GM12878 (cell line): ENCODE measurements at regions not wholly inside any gene's neighbourhood (a gene's known extent, or its start where the extent isn't known, plus 50 kb on each side); places are given as distances from the start of the nearest gene placed in this dataset.

Source experiments
- ATAC-seq: fragments of 200-7000 bp; cut with Tn5 transposase; 3 replicates; pipeline ENCODE4 v1.9.1; 2020; ENCODE audit warnings: mild to moderate bottlenecking, moderate library complexity
- BruUV-seq: library from RNA; stranded (reverse); fragments of 400-500 nt; replicated peaks from 2 replicates; lab custom pipeline; 2021; lab: Mats Ljungman, UMichigan
- CTCF ChIA-PET: fragments of 300-600 bp; sonication (Branson Sonifier 250); formaldehyde crosslinking; extraction: SDS; loops from one replicate; lab custom pipeline; 2021; ENCODE audit warnings: inconsistent platforms; lab: Yijun Ruan, JAX
- POLR2A ChIA-PET: fragments of 350-600 bp; formaldehyde crosslinking; extraction: SDS; loops from one replicate; lab custom pipeline; 2021; ENCODE audit warnings: inconsistent platforms; lab: Charles Lee
- RAD21 ChIA-PET: fragments of 300-600 bp; sonication (Branson Sonifier 250); formaldehyde crosslinking; loops from one replicate; lab custom pipeline; 2023; ENCODE audit warnings: antibody characterized with exemption; ENCODE audit not compliant: unreplicated experiment; lab: Charles Lee
- SMC1A ChIA-PET: fragments of 300-600 bp; sonication (Branson Sonifier 250); formaldehyde crosslinking; loops from one replicate; lab custom pipeline; 2023; ENCODE audit not compliant: unreplicated experiment, uncharacterized antibody; lab: Charles Lee
- DNase-seq: peaks from one replicate; pipeline ENCODE4 v3.0.0-alpha.2; 2011; ENCODE audit warnings: low read depth, low spot score
- FAIRE-seq: peaks from 3 replicates; lab custom pipeline; 2011; peaks lifted over from hg19 to GRCh38; lab: Jason Lieb, UNC
- H2AFZ ChIP-seq: 2 replicates; pipeline ENCODE4 v1.6.0; 2011; ENCODE audit warnings: low read depth, low read length, control low read depth; ENCODE audit not compliant: control insufficient read depth
- H3K27ac ChIP-seq: 2 replicates; pipeline ENCODE4 v1.5.1; 2011; ENCODE audit warnings: control low read depth; ENCODE audit not compliant: control insufficient read depth, insufficient read depth
- H3K27me3 ChIP-seq, 2 experiments: replicated peaks in 1 of 2; 2 replicates each; pipeline versions ENCODE4 v1.6.0 to v1.6.1; 2011; ENCODE audit warnings: low read length in 1 of 2; ENCODE audit not compliant: control insufficient read depth in 2 of 2, insufficient read depth in 2 of 2
- H3K36me3 ChIP-seq, 2 experiments: 2 replicates each; pipeline ENCODE4 v1.5.1; 2011; ENCODE audit warnings: low read length in 1 of 2; ENCODE audit not compliant: control insufficient read depth in 2 of 2, insufficient read depth in 2 of 2
- H3K4me1 ChIP-seq: 2 replicates; pipeline ENCODE4 v1.6.1; 2011; ENCODE audit warnings: mild to moderate bottlenecking, low read length, moderate library complexity, mixed read lengths; ENCODE audit not compliant: control insufficient read depth, insufficient read depth
- H3K4me2 ChIP-seq: 2 replicates; pipeline ENCODE4 v1.6.0; 2011; ENCODE audit warnings: control low read depth; ENCODE audit not compliant: control insufficient read depth, insufficient read depth
- H3K4me3 ChIP-seq: fragments of 200-600 bp; sonication (generic); 2 replicates; pipeline ENCODE4 v1.5.1; 2016
- H3K79me2 ChIP-seq: 2 replicates; pipeline ENCODE4 v1.6.0; 2011; ENCODE audit warnings: low read length; ENCODE audit not compliant: control insufficient read depth, insufficient read depth
- H3K9ac ChIP-seq: 2 replicates; pipeline ENCODE4 v1.8.0; 2011; ENCODE audit warnings: low read length, control low read depth, mixed read lengths; ENCODE audit not compliant: control insufficient read depth, insufficient read depth
- H3K9me3 ChIP-seq: replicated peaks from 3 replicates; pipeline ENCODE4 v1.5.1; 2011; ENCODE audit warnings: mild to moderate bottlenecking, low read length; ENCODE audit not compliant: control insufficient read depth, insufficient read depth
- H4K20me1 ChIP-seq: 2 replicates; pipeline ENCODE4 v1.6.0; 2011; ENCODE audit not compliant: control insufficient read depth, insufficient read depth
- CHD4 ChIP-seq: fragments of 200-600 bp; sonication (generic); IDR thresholded peaks from 2 replicates; pipeline ENCODE4 v1.6.1; 2016; ENCODE audit warnings: mild to moderate bottlenecking
- EGR1 ChIP-seq, 2 experiments: IDR thresholded peaks; 1 replicate in 1 of 2; 2 replicates in 1 of 2; pipeline ENCODE4 v1.6.1; 2011 to 2012; ENCODE audit warnings: low read depth in 2 of 2, low read length in 2 of 2, borderline replicate concordance in 1 of 2, mild to moderate bottlenecking in 1 of 2, moderate library complexity in 1 of 2
- GATAD2B ChIP-seq: fragments of 450-650 bp; conservative IDR thresholded peaks from 2 replicates; pipeline ENCODE4 v1.6.1; 2017; ENCODE audit warnings: low read depth, mild to moderate bottlenecking, moderate library complexity
- HCFC1 ChIP-seq: fragments of 150-350 bp; IDR thresholded peaks from 2 replicates; pipeline ENCODE4 v1.6.1; 2014; ENCODE audit warnings: low read length
- HDGF ChIP-seq: fragments of 450-650 bp; IDR thresholded peaks from 2 replicates; pipeline ENCODE4 v1.6.1; 2016; ENCODE audit warnings: antibody characterized with exemption
- JUND ChIP-seq: IDR thresholded peaks from 2 replicates; pipeline ENCODE4 v1.6.1; 2012; ENCODE audit warnings: low read depth, mild to moderate bottlenecking, low read length, improper control_type of control experiment, moderate library complexity
- KAT2A ChIP-seq: conservative IDR thresholded peaks from 2 replicates; pipeline ENCODE4 v1.6.1; 2011; ENCODE audit warnings: low read depth, low read length; ENCODE audit not compliant: control insufficient read depth
- MXI1 ChIP-seq: fragments of 150-350 bp; IDR thresholded peaks from 2 replicates; pipeline ENCODE4 v1.6.1; 2011; ENCODE audit warnings: low read depth, mild to moderate bottlenecking, inconsistent platforms, low read length, improper control_type of control experiment
- PAX5 ChIP-seq: IDR thresholded peaks from 2 replicates; pipeline ENCODE4 v1.6.1; 2011; ENCODE audit warnings: low read depth, low read length, borderline replicate concordance
- PAX8 ChIP-seq: fragments of 450-650 bp; IDR thresholded peaks from 2 replicates; pipeline ENCODE4 v1.6.1; 2017; ENCODE audit warnings: mild to moderate bottlenecking, moderate library complexity
- PRDM15 ChIP-seq: fragments of 450-650 bp; formaldehyde crosslinking; IDR thresholded peaks from 2 replicates; pipeline ENCODE4 v1.4.0; 2020; ENCODE audit warnings: mild to moderate bottlenecking, moderate library complexity
- SMC3 ChIP-seq: IDR thresholded peaks from 2 replicates; pipeline ENCODE4 v1.6.1; 2011; ENCODE audit warnings: low read length, improper control_type of control experiment, borderline replicate concordance
- ZBTB33 ChIP-seq: fragments of 450-650 bp; IDR thresholded peaks from 2 replicates; pipeline ENCODE4 v1.6.1; 2017; ENCODE audit warnings: mild to moderate bottlenecking
- ZNF217 ChIP-seq: fragments of 450-650 bp; IDR thresholded peaks from 2 replicates; pipeline ENCODE4 v1.6.1; 2017; ENCODE audit warnings: antibody characterized with exemption, mild to moderate bottlenecking
- ZSCAN29 ChIP-seq: fragments of 450-650 bp; IDR thresholded peaks from 2 replicates; pipeline ENCODE4 v1.6.1; 2017; ENCODE audit warnings: mild to moderate bottlenecking, moderate library complexity
- WGBS: methylation state at CpG from one replicate; pipeline ENCODE4 v1.1.6; 2016; ENCODE audit warnings: low lambda C conversion rate; ENCODE audit not compliant: insufficient replicate concordance, insufficient coverage; ENCODE audit errors: missing lambda C conversion rate; 5-methylcytosine and 5-hydroxymethylcytosine counted together
- in situ Hi-C: fragments of 300-500 bp; cut with MboI; formaldehyde crosslinking; loops from 9 replicates; pipeline ENCODE4 v1.14.3; 2018; ENCODE audit warnings: mixed read lengths
- intact Hi-C: fragments of 100-400 bp; cut with micrococcal nuclease; formaldehyde crosslinking; loops from one replicate; pipeline ENCODE4 v1.14.2; 2022; ENCODE audit not compliant: unreplicated experiment

- ChIA-PET POLR2A (no interaction called here), RAD21 (no interaction called here), SMC1A (no interaction called here), CTCF (no interaction called here)
- BruUV-seq: no TSS peak
- Histone ChIP-seq H3K36me3 (no peaks in the 10 kb centered on the region), H3K27ac (no peak overlapping the region), H4K20me1 (no peaks in the 10 kb centered on the region), H3K79me2 (no peaks in the 10 kb centered on the region), H3K4me2 (no peak overlapping the region), H3K27me3 (no peaks in the 10 kb centered on the region), H3K4me3 (no peak overlapping the region), H3K4me1 (no peaks in the 10 kb centered on the region), H3K9me3 (no peaks in the 10 kb centered on the region), H3K9ac (no peak overlapping the region), H2AFZ (no peak overlapping the region)
- FAIRE-seq: no peak
- intact Hi-C loops: no loop called here
- WGBS: 52% methylated on average over 2 of the region's 2 CpGs
- no peak for DNase-seq
- in situ Hi-C loops: no loop called here
- ATAC-seq: no peak
- no peak for TF ChIP-seq ZSCAN29
- TF ChIP-seq PRDM15 (CRISPR knock-in tag): no peak
- no peak for TF ChIP-seq HDGF
- no peak for TF ChIP-seq ZBTB33
- no peak for TF ChIP-seq PAX5
- TF ChIP-seq EGR1 (IDR thresholded peaks at IDR 0.05; ENCODE audit: borderline replicate concordance in 1 of 2, low read depth in 2 of 2, low read length in 2 of 2): no peak
- TF ChIP-seq PAX8: no peak
- TF ChIP-seq MXI1: no peak
- TF ChIP-seq KAT2A: no peak
- TF ChIP-seq HCFC1: no peak
- TF ChIP-seq CHD4: no peak
- no peak for TF ChIP-seq SMC3
- no peak for TF ChIP-seq GATAD2B
- no peak for TF ChIP-seq ZNF217
- TF ChIP-seq JUND: no peak
These were observed 1125.3 kb downstream of the TBL1XR1 start for GRCh38 chr3:176071943-176072342.
